ENCODE measurements at regions not wholly inside any gene's neighbourhood (a gene's known extent, or its start where the extent isn't known, plus 50 kb on each side); places are given as distances from the start of the nearest gene placed in this dataset.

DNA sequence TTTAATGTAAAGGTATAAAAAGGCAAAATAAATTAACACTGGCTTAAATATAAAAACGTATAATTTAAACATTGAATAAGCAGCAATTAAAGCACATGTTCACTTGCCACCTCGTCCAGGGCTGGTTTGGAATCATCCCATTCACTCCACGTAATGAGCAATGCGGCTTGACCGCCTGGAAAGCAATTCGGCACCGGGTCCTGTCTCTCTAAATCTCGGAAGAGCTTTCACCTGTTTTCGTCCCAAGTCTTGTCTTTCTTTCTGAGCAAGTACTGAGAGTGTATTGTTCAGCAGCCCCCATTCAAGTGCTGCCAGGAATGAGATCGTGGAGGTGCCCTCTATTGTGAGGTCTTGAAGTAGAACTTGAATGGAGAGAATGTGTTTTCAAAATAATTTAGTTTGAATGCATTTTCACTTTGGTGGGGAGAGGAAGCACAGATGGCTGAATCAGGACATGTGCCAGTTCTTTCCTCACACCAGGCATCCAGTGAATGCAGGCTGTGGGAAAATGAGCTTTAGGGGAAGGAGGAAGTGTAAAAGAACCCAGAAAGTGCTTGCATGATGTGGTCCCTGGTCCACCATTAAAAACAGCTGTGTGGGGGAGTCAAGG lies 515.2 kb downstream of the REEP3 start:
- H3K27me3 ChIP-seq: no peaks in the 10 kb centered on the region
- DNase-seq: no peak
- H3K27ac ChIP-seq: no peak overlapping the region
- no peaks in the 10 kb centered on the region for H3K9me3 ChIP-seq
- no peak overlapping the region for H3K4me3 ChIP-seq
- 4 to 14% (median 14%) methylated on average over 10 of the region's 10 CpGs for WGBS, 3 donors
- TF ChIP-seq, protein P1, sequence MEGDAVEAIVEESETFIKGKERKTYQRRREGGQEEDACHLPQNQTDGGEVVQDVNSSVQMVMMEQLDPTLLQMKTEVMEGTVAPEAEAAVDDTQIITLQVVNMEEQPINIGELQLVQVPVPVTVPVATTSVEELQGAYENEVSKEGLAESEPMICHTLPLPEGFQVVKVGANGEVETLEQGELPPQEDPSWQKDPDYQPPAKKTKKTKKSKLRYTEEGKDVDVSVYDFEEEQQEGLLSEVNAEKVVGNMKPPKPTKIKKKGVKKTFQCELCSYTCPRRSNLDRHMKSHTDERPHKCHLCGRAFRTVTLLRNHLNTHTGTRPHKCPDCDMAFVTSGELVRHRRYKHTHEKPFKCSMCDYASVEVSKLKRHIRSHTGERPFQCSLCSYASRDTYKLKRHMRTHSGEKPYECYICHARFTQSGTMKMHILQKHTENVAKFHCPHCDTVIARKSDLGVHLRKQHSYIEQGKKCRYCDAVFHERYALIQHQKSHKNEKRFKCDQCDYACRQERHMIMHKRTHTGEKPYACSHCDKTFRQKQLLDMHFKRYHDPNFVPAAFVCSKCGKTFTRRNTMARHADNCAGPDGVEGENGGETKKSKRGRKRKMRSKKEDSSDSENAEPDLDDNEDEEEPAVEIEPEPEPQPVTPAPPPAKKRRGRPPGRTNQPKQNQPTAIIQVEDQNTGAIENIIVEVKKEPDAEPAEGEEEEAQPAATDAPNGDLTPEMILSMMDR (IDR thresholded peaks at IDR 0.05): no peak
- TF ChIP-seq EP300 (IDR thresholded peaks at IDR 0.05): no peak
- TF ChIP-seq POLR2A (IDR thresholded peaks at IDR 0.05): no peak
- H3K4me1 ChIP-seq (ENCODE audit: insufficient read depth): no peaks in the 10 kb centered on the region
- intact Hi-C loops (cut with DNase I): no loop called here
- no peaks in the 10 kb centered on the region for H3K36me3 ChIP-seq

DNA sequence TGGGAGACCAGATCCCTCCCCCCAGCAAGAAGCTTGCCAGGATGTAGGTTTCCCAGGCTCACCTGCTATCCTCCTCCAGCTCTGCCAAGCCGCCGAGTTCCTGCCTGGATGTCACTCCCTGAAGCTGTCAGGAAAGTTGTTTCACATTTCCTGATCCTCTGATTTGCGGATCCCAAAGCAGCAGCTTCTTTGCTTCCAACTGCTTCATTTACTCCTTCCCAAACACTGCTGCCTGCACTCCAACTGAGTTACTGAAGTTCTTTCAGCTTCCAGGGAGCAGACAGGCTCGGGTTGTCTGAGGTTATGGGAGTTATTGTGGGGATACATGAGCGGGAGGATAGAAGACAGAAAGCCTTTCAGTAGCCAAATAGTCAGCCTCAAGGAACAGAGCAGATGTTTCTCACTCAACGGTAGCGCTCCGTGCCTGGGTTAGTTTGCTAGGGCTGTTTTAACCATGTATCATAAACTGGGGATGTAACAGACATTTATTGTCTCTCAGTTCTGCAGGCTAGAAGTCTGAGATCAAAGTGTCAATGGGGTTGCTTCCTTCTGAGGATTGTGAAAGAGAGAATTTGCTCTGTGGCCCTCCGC lies 516.0 kb downstream of the REEP3 start:
- no peaks in the 10 kb centered on the region for H3K9me3 ChIP-seq
- TF ChIP-seq POLR2A (IDR thresholded peaks at IDR 0.05) (no peak), EP300 (IDR thresholded peaks at IDR 0.05) (no peak)
- TF ChIP-seq, protein P1 (IDR thresholded peaks at IDR 0.05): no peak
- no peaks in the 10 kb centered on the region for H3K27me3 ChIP-seq
- no peak overlapping the region for H3K27ac ChIP-seq
- H3K36me3 ChIP-seq: no peaks in the 10 kb centered on the region
- DNase-seq: no peak
- intact Hi-C loops (cut with DNase I): no loop called here
- 17 to 24% (median 19%) methylated on average over 9 of the region's 9 CpGs for WGBS, 3 donors
- H3K4me1 ChIP-seq (ENCODE audit: insufficient read depth): no peaks in the 10 kb centered on the region
- no peak overlapping the region for H3K4me3 ChIP-seq

DNA sequence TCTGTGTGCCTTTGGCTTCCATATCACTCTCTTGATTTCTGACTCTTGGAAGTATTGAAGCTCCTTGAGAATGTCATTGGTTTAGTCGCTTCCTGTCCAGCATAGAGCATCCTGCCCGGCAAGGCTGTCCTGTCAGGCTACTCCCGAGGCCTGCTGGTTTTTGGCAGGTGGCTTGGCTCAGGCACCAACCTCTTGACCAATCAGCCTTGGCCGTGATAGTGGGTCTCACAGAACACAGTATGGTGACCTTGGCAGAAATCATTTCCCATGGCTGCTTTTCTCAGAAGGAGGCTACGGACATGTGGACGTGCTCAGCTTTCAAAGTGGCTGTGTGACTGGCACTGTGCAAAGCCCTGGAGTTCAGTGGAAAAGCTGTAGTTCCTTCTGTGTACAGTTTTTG lies 516.9 kb downstream of the REEP3 start:
- no peaks in the 10 kb centered on the region for H3K4me1 ChIP-seq (ENCODE audit: insufficient read depth)
- no peaks in the 10 kb centered on the region for H3K36me3 ChIP-seq
- no peak overlapping the region for H3K27ac ChIP-seq
- 62 to 75% (median 65%) methylated on average over 6 of the region's 6 CpGs for WGBS, 3 donors
- no peaks in the 10 kb centered on the region for H3K9me3 ChIP-seq
- DNase-seq: no peak
- TF ChIP-seq, protein P1 (IDR thresholded peaks at IDR 0.05): no peak
- TF ChIP-seq EP300 (IDR thresholded peaks at IDR 0.05) (no peak), POLR2A (IDR thresholded peaks at IDR 0.05) (no peak)
- H3K4me3 ChIP-seq: no peak overlapping the region
- no peaks in the 10 kb centered on the region for H3K27me3 ChIP-seq
- intact Hi-C loops (cut with DNase I): no loop called here

DNA sequence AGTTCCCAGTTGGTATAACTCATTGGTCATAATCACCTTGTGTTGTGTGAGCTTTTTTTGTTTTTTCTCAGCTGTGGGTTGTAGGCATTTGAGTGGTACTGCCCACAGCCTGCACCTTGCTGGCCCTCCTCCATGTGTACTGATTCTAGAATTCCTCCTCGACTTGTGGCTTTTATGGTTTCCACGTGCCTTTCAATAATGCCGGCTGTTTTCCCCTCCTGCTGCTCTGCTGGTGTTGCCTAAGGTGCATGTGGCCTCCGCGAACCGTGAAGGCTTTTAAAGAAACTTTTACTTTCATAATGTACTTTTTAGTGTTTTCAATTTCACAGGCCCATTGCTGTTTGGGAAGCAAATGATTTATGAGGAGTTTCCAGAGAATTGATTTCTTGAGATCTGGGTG lies 518.0 kb downstream of the REEP3 start:
- Histone ChIP-seq H3K27ac (no peak overlapping the region), H3K4me1 (ENCODE audit: insufficient read depth) (no peaks in the 10 kb centered on the region), H3K4me3 (no peak overlapping the region), H3K9me3 (no peaks in the 10 kb centered on the region), H3K36me3 (no peaks in the 10 kb centered on the region), H3K27me3 (no peaks in the 10 kb centered on the region)
- WGBS, 3 donors: 75 to 82% (median 81%) methylated on average over 6 of the region's 6 CpGs
- intact Hi-C loops (cut with DNase I): no loop called here
- no peak for DNase-seq
- TF ChIP-seq, protein P1 (IDR thresholded peaks at IDR 0.05): no peak
- no peak for TF ChIP-seq POLR2A (IDR thresholded peaks at IDR 0.05)
- no peak for TF ChIP-seq EP300 (IDR thresholded peaks at IDR 0.05)
